GM21381 (cell line): ENCODE measurements at regions not wholly inside any gene's neighbourhood (a gene's known extent, or its start where the extent isn't known, plus 50 kb on each side); places are given as distances from the start of the nearest gene placed in this dataset.

Source experiments
- ATAC-seq: cut with Tn5 transposase; IDR thresholded peaks from one replicate; pipeline ENCODE4 v1.9.1; 2021; ENCODE audit warnings: mild to moderate bottlenecking, moderate library complexity; ENCODE audit not compliant: unreplicated experiment

GRCh38 chr2:234286956-234287355 is 209.9 kb downstream of the ARL4C start:
- ATAC-seq, result no peak

- no peak for ATAC-seq
Observed at GRCh38 chr2:234286118-234286598, 210.7 kb downstream of the ARL4C start.

GRCh38 chr2:234285541-234285940 is 211.3 kb downstream of the ARL4C start:
- ATAC-seq, result no peak

GRCh38 chr2:234279637-234280036 is 217.2 kb downstream of the ARL4C start:
- ATAC-seq, result no peak

GRCh38 chr2:234278556-234279255 is 218.2 kb downstream of the ARL4C start:
- no peak for ATAC-seq

GRCh38 chr2:234275515-234275914 is 221.4 kb downstream of the ARL4C start:
- no peak for ATAC-seq

- ATAC-seq, result no peak
Observed at GRCh38 chr2:234273887-234274584, 222.8 kb downstream of the ARL4C start.

- ATAC-seq, result no peak
Observed at GRCh38 chr2:234272069-234272850, 221.8 kb downstream of the SPP2 start.

GRCh38 chr2:234271338-234271737 is 220.8 kb downstream of the SPP2 start:
- no peak for ATAC-seq

- no peak for ATAC-seq
Observed at GRCh38 chr2:234269769-234270204, 219.3 kb downstream of the SPP2 start.

- no peak for ATAC-seq
Observed at GRCh38 chr2:234267534-234267933, 217.0 kb downstream of the SPP2 start.

- ATAC-seq, result no peak
Observed at GRCh38 chr2:234266952-234267351, 216.4 kb downstream of the SPP2 start.

- ATAC-seq, result no peak
Observed at GRCh38 chr2:234265206-234265605, 214.7 kb downstream of the SPP2 start.

- ATAC-seq, result no peak
Observed at GRCh38 chr2:234261736-234262135, 211.2 kb downstream of the SPP2 start.

GRCh38 chr2:234259440-234259839 is 208.9 kb downstream of the SPP2 start:
- ATAC-seq, result no peak

- ATAC-seq, result no peak
Observed at GRCh38 chr2:234258562-234259141, 208.2 kb downstream of the SPP2 start.

- ATAC-seq, result no peak
Observed at GRCh38 chr2:234257859-234258561, 207.5 kb downstream of the SPP2 start.

GRCh38 chr2:234256516-234256915 is 206.0 kb downstream of the SPP2 start:
- no peak for ATAC-seq

- no peak for ATAC-seq
Observed at GRCh38 chr2:234254783-234255521, 204.4 kb downstream of the SPP2 start.

GRCh38 chr2:234252772-234253171 is 202.3 kb downstream of the SPP2 start:
- no peak for ATAC-seq
